SK-N-MC (cell line): ENCODE measurements at regions not wholly inside any gene's neighbourhood (a gene's known extent, or its start where the extent isn't known, plus 50 kb on each side); places are given as distances from the start of the nearest gene placed in this dataset.

ENCODE experiments used
- EZH2 ChIP-seq: fragments of 200-600 bp; sonication (generic); IDR thresholded peaks from one replicate; pipeline ENCODE4 v1.6.1; 2017; ENCODE audit warnings: antibody characterized with exemption
- FOXP2 ChIP-seq: optimal IDR thresholded peaks from 2 replicates; pipeline ENCODE3; 2011; ENCODE audit warnings: mild to moderate bottlenecking, moderate library complexity; ENCODE audit not compliant: insufficient read depth; ENCODE audit errors: extremely low read length, control extremely low read depth
- POLR2AphosphoS5 ChIP-seq: IDR thresholded peaks from 2 replicates; pipeline ENCODE4 v1.6.1; 2012; ENCODE audit warnings: mild to moderate bottlenecking, low read depth, low read length, borderline replicate concordance

- TF ChIP-seq POLR2AphosphoS5 (no peak), EZH2 (no peak), FOXP2 (no peak)
Observed at GRCh38 chr1:5029136-5029535, 374.7 kb downstream of the AJAP1 start.
